IMR-90 (cell line): ENCODE measurements at regions not wholly inside any gene's neighbourhood (a gene's known extent, or its start where the extent isn't known, plus 50 kb on each side); places are given as distances from the start of the nearest gene placed in this dataset.

ENCODE experiments used
- BHLHE40 ChIP-seq: fragments of 150-350 bp; IDR thresholded peaks from 2 replicates; pipeline ENCODE4 v1.6.1; 2016; ENCODE audit warnings: mild to moderate bottlenecking, low read depth, low read length
- CEBPB ChIP-seq: IDR thresholded peaks from 2 replicates; pipeline ENCODE4 v1.6.1; 2012; ENCODE audit warnings: low read depth, low read length, improper control_type of control experiment
- MAFK ChIP-seq: IDR thresholded peaks from 2 replicates; pipeline ENCODE4 v1.6.1; 2012; ENCODE audit warnings: low read depth, low read length, improper control_type of control experiment
- MXI1 ChIP-seq: IDR thresholded peaks from 2 replicates; pipeline ENCODE4 v1.6.1; 2012; ENCODE audit warnings: low read depth, mild to moderate bottlenecking, low read length, moderate library complexity, borderline replicate concordance
- POLR2A ChIP-seq: IDR thresholded peaks from 2 replicates; pipeline ENCODE4 v1.6.1; 2012; ENCODE audit warnings: mild to moderate bottlenecking, low read depth, low read length
- RAD21 ChIP-seq: IDR thresholded peaks from 2 replicates; pipeline ENCODE4 v1.6.1; 2012; ENCODE audit warnings: low read length, improper control_type of control experiment
- RCOR1 ChIP-seq: IDR thresholded peaks from 2 replicates; pipeline ENCODE4 v1.6.1; 2012; ENCODE audit warnings: mild to moderate bottlenecking, low read length, improper control_type of control experiment; ENCODE audit not compliant: insufficient replicate concordance
- RFX5 ChIP-seq: IDR thresholded peaks from 2 replicates; pipeline ENCODE4 v1.8.0; 2012; ENCODE audit warnings: low read depth, mild to moderate bottlenecking, low read length, moderate library complexity
- TF ChIP-seq, protein P1 (sequence below): conservative IDR thresholded peaks from 2 replicates; pipeline ENCODE4 v1.5.1; 2012; ENCODE audit warnings: mild to moderate bottlenecking, low read depth, low read length, improper control_type of control experiment
- TF ChIP-seq, protein P2 (sequence below): fragments of 150-350 bp; IDR thresholded peaks from 2 replicates; pipeline ENCODE4 v1.6.1; 2017; ENCODE audit warnings: mild to moderate bottlenecking, antibody characterized with exemption, low read length, low read depth
- TF ChIP-seq, protein P3 (sequence below): fragments of 150-350 bp; IDR thresholded peaks from 2 replicates; pipeline ENCODE4 v1.6.1; 2016; ENCODE audit warnings: low read depth, mild to moderate bottlenecking, low read length, moderate library complexity, borderline replicate concordance

DNA sequence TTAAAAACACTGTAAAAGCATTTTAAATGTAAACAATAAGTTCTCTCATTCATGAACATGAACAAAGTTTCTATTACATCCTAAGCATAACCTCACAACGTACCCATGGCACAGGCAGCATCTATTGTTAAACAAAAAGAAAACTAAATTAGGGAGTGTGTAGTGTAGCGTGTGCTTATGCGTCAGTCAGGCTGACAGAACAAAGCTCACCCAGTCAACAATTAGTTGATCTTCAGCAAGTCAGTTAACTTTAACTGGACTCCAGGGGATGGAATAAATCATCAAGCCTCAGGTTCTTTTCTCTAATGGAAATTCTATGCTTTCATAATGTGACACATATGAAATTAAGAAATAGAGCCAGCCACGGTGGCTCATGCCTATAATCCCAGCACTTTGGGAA is 91.6 kb upstream of the ODAD2 start:
- TF ChIP-seq, protein P1, sequence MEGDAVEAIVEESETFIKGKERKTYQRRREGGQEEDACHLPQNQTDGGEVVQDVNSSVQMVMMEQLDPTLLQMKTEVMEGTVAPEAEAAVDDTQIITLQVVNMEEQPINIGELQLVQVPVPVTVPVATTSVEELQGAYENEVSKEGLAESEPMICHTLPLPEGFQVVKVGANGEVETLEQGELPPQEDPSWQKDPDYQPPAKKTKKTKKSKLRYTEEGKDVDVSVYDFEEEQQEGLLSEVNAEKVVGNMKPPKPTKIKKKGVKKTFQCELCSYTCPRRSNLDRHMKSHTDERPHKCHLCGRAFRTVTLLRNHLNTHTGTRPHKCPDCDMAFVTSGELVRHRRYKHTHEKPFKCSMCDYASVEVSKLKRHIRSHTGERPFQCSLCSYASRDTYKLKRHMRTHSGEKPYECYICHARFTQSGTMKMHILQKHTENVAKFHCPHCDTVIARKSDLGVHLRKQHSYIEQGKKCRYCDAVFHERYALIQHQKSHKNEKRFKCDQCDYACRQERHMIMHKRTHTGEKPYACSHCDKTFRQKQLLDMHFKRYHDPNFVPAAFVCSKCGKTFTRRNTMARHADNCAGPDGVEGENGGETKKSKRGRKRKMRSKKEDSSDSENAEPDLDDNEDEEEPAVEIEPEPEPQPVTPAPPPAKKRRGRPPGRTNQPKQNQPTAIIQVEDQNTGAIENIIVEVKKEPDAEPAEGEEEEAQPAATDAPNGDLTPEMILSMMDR: no peak
- TF ChIP-seq POLR2A (no peak), RFX5 (no peak), RCOR1 (no peak), RAD21 (no peak), BHLHE40 (no peak), CEBPB (no peak), MAFK (no peak), MXI1 (no peak)
- TF ChIP-seq, protein P2, sequence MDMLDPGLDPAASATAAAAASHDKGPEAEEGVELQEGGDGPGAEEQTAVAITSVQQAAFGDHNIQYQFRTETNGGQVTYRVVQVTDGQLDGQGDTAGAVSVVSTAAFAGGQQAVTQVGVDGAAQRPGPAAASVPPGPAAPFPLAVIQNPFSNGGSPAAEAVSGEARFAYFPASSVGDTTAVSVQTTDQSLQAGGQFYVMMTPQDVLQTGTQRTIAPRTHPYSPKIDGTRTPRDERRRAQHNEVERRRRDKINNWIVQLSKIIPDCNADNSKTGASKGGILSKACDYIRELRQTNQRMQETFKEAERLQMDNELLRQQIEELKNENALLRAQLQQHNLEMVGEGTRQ: no peak
- TF ChIP-seq, protein P3, sequence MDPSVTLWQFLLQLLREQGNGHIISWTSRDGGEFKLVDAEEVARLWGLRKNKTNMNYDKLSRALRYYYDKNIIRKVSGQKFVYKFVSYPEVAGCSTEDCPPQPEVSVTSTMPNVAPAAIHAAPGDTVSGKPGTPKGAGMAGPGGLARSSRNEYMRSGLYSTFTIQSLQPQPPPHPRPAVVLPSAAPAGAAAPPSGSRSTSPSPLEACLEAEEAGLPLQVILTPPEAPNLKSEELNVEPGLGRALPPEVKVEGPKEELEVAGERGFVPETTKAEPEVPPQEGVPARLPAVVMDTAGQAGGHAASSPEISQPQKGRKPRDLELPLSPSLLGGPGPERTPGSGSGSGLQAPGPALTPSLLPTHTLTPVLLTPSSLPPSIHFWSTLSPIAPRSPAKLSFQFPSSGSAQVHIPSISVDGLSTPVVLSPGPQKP: no peak
